ENCODE measurements at regions not wholly inside any gene's neighbourhood (a gene's known extent, or its start where the extent isn't known, plus 50 kb on each side); places are given as distances from the start of the nearest gene placed in this dataset.

DNA sequence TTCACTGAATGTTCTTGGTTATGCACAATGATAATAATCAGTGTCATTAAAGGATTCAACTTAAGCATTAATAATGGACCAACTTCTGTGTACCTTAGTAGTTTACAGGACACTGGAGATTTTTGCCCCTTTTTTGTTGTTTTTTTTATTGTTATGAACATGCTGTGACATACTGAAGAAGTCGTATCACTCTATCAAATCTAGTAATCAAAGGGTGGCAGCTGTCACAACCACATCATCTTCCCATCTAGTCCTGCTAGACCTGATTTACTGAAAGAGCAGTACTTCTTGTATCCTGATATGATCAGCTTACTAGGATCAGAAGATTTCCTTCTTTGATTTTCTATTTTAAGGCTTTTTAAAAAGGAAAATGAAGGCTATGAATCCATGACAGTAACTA, 504.6 kb upstream of the CELF2 start:
- TF ChIP-seq, protein P1, sequence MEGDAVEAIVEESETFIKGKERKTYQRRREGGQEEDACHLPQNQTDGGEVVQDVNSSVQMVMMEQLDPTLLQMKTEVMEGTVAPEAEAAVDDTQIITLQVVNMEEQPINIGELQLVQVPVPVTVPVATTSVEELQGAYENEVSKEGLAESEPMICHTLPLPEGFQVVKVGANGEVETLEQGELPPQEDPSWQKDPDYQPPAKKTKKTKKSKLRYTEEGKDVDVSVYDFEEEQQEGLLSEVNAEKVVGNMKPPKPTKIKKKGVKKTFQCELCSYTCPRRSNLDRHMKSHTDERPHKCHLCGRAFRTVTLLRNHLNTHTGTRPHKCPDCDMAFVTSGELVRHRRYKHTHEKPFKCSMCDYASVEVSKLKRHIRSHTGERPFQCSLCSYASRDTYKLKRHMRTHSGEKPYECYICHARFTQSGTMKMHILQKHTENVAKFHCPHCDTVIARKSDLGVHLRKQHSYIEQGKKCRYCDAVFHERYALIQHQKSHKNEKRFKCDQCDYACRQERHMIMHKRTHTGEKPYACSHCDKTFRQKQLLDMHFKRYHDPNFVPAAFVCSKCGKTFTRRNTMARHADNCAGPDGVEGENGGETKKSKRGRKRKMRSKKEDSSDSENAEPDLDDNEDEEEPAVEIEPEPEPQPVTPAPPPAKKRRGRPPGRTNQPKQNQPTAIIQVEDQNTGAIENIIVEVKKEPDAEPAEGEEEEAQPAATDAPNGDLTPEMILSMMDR (IDR thresholded peaks at IDR 0.05; ENCODE audit: extremely low read depth, insufficient read depth, missing control alignments), result no peak

DNA sequence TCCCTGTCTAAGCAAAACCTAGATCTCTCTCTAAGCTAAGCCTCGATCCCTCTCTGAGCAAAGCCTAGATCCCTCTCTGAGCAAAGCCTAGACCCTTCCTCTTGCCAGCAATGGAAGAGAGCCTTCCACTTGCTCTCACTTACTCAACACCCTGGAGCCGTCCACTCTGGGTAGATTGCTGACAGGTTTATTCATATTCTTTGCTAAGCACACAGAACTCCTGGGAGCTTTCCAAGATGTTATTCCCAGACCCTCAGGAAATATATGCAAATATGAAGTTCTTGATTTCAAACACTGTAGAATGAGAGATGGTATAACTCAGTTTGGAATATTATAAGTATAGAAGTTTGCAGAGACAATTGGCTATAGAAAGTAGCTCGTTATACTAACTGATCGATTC, 503.8 kb upstream of the CELF2 start:
- in situ Hi-C loops (cut with MboI; ENCODE audit: low pct_unique_long_range_greater_than_20kb, low sequenced_read_pairs, unreplicated experiment), result no loop called here
- no peak for DNase-seq (ENCODE audit: low spot score)
- TF ChIP-seq, protein P1 (IDR thresholded peaks at IDR 0.05; ENCODE audit: extremely low read depth, insufficient read depth, missing control alignments), result no peak

More for the DNA sequence above, 504.6 kb upstream of the CELF2 start:
- in situ Hi-C loops (cut with MboI; ENCODE audit: low pct_unique_long_range_greater_than_20kb, low sequenced_read_pairs, unreplicated experiment), result no loop called here
- no peak for DNase-seq (ENCODE audit: low spot score)

DNA sequence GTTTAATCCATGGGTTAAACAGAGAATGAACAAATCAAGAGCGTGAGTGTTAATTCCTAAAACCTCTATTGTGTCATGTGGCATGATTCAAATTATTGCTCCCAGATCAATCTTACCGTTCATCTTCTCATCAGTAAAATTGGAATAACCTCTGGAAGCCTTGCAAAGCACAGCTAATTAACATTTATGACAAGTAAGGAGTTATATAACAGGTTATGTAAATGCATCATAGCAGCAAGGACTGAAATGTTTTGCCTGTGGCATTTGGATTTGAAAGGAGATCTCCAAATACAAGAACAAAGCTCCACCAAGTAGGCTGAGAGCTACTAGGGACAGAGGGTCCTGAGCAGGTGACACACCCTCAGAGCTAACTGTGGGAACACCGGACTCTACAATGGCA, 502.9 kb upstream of the CELF2 start:
- TF ChIP-seq, protein P1 (IDR thresholded peaks at IDR 0.05; ENCODE audit: extremely low read depth, insufficient read depth, missing control alignments), result no peak
- no peak for DNase-seq (ENCODE audit: low spot score)
- in situ Hi-C loops (cut with MboI; ENCODE audit: low pct_unique_long_range_greater_than_20kb, low sequenced_read_pairs, unreplicated experiment), result no loop called here

DNA sequence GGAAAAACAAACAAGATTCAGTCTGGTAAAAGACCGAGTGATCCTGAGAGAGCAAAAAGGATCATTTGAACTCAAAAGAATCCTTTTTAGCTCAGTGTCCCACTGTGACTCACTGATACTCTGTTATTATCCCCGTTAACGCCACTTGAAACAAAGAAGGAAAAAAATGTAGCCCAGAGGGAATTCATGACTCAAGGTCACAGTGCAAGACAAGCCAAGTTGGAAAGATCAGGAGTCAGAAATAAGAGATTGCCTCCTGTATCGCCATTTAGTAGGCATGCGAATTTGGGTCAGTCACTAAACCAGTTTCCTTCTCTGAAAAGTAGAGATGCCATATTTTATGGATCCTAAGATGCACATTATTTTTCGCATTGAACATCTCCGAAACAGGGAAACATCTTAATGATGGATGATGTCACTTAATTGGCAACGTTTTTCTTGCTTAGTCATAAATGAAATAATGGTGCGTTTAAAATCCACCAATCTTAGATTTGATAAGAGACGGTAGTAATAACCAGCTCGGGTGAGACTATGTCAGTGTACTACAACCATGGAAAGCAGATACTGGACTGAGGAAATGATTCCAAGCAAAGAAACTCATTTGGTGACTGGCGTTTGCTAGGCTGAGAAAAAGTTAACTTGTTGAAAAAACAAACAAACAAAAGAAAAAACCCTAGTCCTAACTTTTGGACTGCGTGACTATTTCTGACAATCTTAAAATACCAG, 502.0 kb upstream of the CELF2 start:
- TF ChIP-seq, protein P1 (IDR thresholded peaks at IDR 0.05; ENCODE audit: extremely low read depth, insufficient read depth, missing control alignments), result no peak

DNA sequence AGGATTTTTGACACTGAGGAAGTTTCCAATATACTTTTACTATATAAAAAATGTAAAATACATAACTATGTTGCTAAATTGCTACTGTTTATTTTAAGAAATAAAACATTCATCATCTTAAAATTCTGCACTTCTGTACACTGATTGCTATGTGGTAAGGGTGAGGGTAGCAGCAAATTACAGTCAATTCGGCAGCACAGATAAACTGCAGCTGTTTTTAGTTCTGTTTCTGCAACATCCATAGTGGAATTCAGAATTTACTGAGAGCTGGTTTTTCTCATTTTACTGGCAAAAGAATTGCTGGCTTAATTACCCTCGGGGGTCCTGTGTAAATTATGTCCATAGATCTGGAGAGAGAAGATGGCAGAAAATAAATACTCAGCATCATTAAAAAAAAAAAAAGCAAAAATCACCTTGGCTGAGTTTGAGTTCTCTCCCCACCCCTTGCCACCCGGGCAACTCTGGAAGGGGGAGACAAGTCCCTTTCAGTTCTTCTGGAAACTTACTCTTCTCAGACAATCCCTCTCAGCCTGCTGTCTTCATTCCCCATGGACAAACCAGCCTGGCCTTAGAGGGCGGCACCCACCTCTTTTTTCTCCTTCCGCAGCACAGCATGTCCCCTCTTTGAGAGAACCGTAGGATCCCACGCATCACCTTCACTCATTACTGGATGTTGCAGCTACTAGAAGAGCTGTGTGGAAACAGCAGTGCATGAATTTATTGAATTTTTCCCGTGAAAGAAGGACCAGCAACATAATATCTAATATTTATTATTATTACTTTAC, 501.1 kb upstream of the CELF2 start:
- in situ Hi-C loops (cut with MboI; ENCODE audit: low pct_unique_long_range_greater_than_20kb, low sequenced_read_pairs, unreplicated experiment), result no loop called here
- DNase-seq (ENCODE audit: low spot score), result no peak
- TF ChIP-seq, protein P1 (IDR thresholded peaks at IDR 0.05; ENCODE audit: extremely low read depth, insufficient read depth, missing control alignments), result no peak

More for the DNA sequence above, 502.0 kb upstream of the CELF2 start:
- no peak for DNase-seq (ENCODE audit: low spot score)
- in situ Hi-C loops (cut with MboI; ENCODE audit: low pct_unique_long_range_greater_than_20kb, low sequenced_read_pairs, unreplicated experiment), result no loop called here

DNA sequence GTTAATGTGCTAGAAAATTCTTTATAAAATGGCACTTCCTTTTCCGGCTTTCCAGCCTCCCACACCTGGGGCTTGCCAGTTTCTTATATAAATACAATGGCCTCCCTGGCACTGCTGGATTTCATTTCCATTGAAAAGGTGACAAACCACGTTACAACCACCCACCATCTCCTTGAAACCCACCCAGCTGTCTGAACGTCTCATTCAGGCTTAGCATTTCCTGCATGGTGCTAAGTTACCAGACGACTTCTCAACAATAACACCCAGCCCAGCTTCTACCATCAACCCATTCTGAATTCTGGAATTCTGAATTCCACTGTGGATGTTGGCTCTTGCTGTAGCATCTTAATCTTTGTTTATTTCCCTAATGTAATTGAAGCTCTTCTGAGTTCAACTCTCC, 499.8 kb upstream of the CELF2 start:
- TF ChIP-seq, protein P1 (IDR thresholded peaks at IDR 0.05; ENCODE audit: extremely low read depth, insufficient read depth, missing control alignments), result no peak
- no peak for DNase-seq (ENCODE audit: low spot score)
- in situ Hi-C loops (cut with MboI; ENCODE audit: low pct_unique_long_range_greater_than_20kb, low sequenced_read_pairs, unreplicated experiment), result no loop called here

Measured in GM13977 (cell line).